ENCODE measurements at regions not wholly inside any gene's neighbourhood (a gene's known extent, or its start where the extent isn't known, plus 50 kb on each side); places are given as distances from the start of the nearest gene placed in this dataset.

DNA sequence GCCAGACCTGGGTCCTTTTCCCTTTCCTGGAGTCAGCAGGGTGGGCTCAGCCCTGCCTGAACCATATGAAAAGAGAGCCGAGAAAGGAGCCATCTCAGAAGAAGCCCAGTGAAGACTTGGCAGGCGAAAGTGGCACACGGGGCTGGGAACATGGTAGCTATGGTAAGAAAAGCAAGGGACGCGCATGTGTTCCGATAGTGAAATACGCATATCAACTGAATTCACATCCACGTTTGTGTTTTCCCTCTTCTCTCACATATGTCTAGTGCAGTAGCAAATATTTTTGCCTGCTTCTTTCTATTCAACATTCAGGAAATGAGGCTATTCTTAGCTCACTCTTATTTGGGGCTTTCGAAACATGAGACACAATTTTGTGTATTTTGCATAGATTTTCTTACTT is 54.1 kb upstream of the PEG3 start:
- H3K36me3 ChIP-seq = no peaks in the 10 kb centered on the region
- no peak for DNase-seq (ENCODE audit: low read depth in 1 of 2, low spot score in 1 of 2)
- H3K27ac ChIP-seq = no peak overlapping the region
- H3K4me1 ChIP-seq (ENCODE audit: low read depth) = no peaks in the 10 kb centered on the region
- H3K9me3 ChIP-seq (ENCODE audit: low read depth) = peaks cover 5% of the 10 kb centered on the region
- TF ChIP-seq, protein P1, sequence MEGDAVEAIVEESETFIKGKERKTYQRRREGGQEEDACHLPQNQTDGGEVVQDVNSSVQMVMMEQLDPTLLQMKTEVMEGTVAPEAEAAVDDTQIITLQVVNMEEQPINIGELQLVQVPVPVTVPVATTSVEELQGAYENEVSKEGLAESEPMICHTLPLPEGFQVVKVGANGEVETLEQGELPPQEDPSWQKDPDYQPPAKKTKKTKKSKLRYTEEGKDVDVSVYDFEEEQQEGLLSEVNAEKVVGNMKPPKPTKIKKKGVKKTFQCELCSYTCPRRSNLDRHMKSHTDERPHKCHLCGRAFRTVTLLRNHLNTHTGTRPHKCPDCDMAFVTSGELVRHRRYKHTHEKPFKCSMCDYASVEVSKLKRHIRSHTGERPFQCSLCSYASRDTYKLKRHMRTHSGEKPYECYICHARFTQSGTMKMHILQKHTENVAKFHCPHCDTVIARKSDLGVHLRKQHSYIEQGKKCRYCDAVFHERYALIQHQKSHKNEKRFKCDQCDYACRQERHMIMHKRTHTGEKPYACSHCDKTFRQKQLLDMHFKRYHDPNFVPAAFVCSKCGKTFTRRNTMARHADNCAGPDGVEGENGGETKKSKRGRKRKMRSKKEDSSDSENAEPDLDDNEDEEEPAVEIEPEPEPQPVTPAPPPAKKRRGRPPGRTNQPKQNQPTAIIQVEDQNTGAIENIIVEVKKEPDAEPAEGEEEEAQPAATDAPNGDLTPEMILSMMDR (IDR thresholded peaks at IDR 0.05; ENCODE audit: low read depth, low read length) = no peak
- H3K27me3 ChIP-seq = no peaks in the 10 kb centered on the region
- no peak overlapping the region for H3K4me3 ChIP-seq

DNA sequence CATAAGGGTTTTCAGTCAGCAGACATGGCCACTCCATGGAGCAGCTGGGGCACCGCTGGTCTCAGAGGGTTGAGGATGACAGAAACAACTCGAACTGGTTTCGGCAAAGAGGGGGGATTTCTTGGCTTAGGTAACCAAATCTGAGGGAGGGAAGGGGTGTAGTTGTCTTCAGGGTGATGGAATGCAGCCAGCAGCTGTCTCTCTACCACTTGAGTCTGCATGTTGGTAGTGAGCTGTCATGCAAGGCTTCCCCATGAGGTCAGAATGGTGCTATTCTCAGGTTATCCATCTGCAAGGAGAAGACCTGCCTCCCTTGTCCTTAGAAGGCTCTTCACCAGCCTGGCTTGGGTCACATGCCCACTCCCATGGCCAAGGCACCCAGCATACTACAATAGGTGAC is 55.6 kb upstream of the PEG3 start:
- Histone ChIP-seq H3K4me1 (ENCODE audit: low read depth) (no peaks in the 10 kb centered on the region), H3K9me3 (ENCODE audit: low read depth) (peaks cover 5% of the 10 kb centered on the region), H3K4me3 (no peak overlapping the region), H3K27ac (no peak overlapping the region), H3K36me3 (no peaks in the 10 kb centered on the region), H3K27me3 (no peaks in the 10 kb centered on the region)
- TF ChIP-seq, protein P1 (IDR thresholded peaks at IDR 0.05; ENCODE audit: low read depth, low read length) = no peak
- no peak for DNase-seq (ENCODE audit: low read depth in 1 of 2, low spot score in 1 of 2)

DNA sequence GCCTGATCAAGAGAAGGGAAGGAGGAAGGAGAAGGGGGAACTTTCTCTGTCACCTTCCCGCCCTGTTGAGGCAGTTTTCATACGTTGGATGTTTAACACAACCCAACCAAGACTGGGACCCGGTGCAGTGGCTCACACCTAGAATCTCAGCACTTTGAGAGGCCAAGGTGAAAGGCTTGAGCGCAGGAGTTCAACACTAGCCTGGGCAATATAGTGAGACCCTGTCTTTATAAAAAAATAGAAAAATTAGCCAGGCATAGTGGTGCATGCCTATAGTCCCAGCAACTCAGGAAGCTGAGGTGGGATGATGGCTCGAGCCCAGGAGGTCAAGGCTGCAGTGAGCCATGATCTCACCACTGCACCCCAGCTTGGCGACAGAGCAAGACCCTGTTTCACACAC is 59.4 kb upstream of the PEG3 start:
- Histone ChIP-seq H3K9me3 (ENCODE audit: low read depth) (peaks cover 5% of the 10 kb centered on the region), H3K27me3 (no peaks in the 10 kb centered on the region), H3K27ac (no peak overlapping the region), H3K36me3 (no peaks in the 10 kb centered on the region), H3K4me1 (ENCODE audit: low read depth) (no peaks in the 10 kb centered on the region), H3K4me3 (no peak overlapping the region)
- no peak for DNase-seq (ENCODE audit: low read depth in 1 of 2, low spot score in 1 of 2)
- TF ChIP-seq, protein P1 (IDR thresholded peaks at IDR 0.05; ENCODE audit: low read depth, low read length) = no peak

DNA sequence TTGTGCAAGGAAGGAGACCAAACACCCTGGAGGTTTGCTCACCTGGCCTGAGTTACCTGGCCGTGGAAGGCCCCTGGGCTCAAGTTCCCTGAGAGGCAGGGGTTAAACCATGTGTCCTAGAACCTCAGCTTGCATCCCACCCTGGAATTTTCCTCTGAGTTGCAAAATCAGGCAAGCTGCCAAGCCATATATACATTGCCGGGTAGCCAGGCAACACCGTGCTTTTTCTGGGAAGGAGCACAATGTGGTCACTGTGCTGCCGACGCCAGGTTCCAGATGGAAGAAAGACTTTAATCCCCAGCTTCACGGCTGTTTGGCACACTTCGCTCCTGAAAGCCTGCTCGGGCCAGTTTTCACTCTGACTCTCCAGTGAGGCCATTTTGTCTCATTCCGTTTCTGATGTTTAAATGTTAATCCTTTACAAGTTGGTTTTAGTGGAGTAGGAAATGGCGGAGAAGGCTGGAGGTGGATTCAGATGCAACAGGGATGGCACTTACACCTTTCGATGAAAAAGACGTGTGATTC is 60.1 kb upstream of the PEG3 start:
- H3K36me3 ChIP-seq = no peaks in the 10 kb centered on the region
- H3K27me3 ChIP-seq = no peaks in the 10 kb centered on the region
- peak in 1 of 2 donors; percentile 4 for DNase-seq (ENCODE audit: low read depth in 1 of 2, low spot score in 1 of 2)
- TF ChIP-seq, protein P1 (IDR thresholded peaks at IDR 0.05; ENCODE audit: low read depth, low read length) = no peak
- no peak overlapping the region for H3K4me3 ChIP-seq
- H3K27ac ChIP-seq = no peak overlapping the region
- no peaks in the 10 kb centered on the region for H3K9me3 ChIP-seq (ENCODE audit: low read depth)
- no peaks in the 10 kb centered on the region for H3K4me1 ChIP-seq (ENCODE audit: low read depth)

DNA sequence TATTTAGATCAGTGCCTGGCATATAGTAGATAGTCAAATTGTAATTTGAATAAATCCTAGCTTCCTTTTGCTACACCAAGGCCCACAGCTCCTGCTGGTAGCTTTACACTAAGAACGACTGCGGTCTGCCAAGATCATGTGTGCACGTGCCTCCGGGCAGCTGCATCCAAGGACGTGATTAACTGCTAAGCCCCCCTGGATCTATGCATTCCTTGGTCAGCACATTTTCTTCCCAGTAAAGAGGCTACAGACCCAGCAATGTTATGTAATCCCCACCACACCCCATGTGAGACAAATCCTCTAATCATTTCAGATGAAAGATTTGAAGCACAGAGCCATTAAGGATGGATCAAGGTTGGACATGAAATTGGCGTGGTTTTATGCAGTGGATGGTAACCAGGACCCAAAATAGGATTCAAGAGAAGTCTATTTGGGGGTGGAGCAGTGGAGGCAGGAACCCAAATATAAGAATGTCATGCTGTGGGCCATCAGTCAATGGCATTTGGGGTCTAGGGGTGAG is 65.2 kb upstream of the PEG3 start:
- Histone ChIP-seq H3K36me3 (no peaks in the 10 kb centered on the region), H3K9me3 (ENCODE audit: low read depth) (no peaks in the 10 kb centered on the region), H3K4me3 (no peak overlapping the region), H3K27ac (no peak overlapping the region), H3K27me3 (no peaks in the 10 kb centered on the region), H3K4me1 (ENCODE audit: low read depth) (no peaks in the 10 kb centered on the region)
- DNase-seq (ENCODE audit: low read depth in 1 of 2, low spot score in 1 of 2) = no peak
- TF ChIP-seq, protein P1 (IDR thresholded peaks at IDR 0.05; ENCODE audit: low read depth, low read length) = no peak
